HG03439 (cell line): ENCODE measurements at regions not wholly inside any gene's neighbourhood (a gene's known extent, or its start where the extent isn't known, plus 50 kb on each side); places are given as distances from the start of the nearest gene placed in this dataset.

ENCODE experiments used
- ATAC-seq: cut with Tn5 transposase; IDR thresholded peaks from one replicate; pipeline ENCODE4 v1.9.1; 2021; ENCODE audit warnings: mild to moderate bottlenecking, moderate library complexity; ENCODE audit not compliant: unreplicated experiment

GRCh38 chr4:38582445-38582844, 81.6 kb upstream of the KLF3 start:
- ATAC-seq, result no peak

GRCh38 chr4:38582889-38583470, 81.0 kb upstream of the KLF3 start:
- no peak for ATAC-seq

GRCh38 chr4:38585871-38586270, 78.1 kb upstream of the KLF3 start:
- ATAC-seq, result no peak

- ATAC-seq, result no peak
Measured at GRCh38 chr4:38587106-38587505, 76.9 kb upstream of the KLF3 start.

GRCh38 chr4:38590046-38590445, 74.0 kb upstream of the KLF3 start:
- no peak for ATAC-seq

- ATAC-seq, result no peak
Measured at GRCh38 chr4:38591617-38592337, 72.2 kb upstream of the KLF3 start.

GRCh38 chr4:38598489-38598888, 65.5 kb upstream of the KLF3 start:
- ATAC-seq, result no peak

- ATAC-seq, result no peak
Measured at GRCh38 chr4:38600575-38600974, 63.4 kb upstream of the KLF3 start.

- no peak for ATAC-seq
Measured at GRCh38 chr4:38601244-38601915, 62.6 kb upstream of the KLF3 start.

GRCh38 chr4:38601916-38602291, 62.1 kb upstream of the KLF3 start:
- ATAC-seq, result no peak

GRCh38 chr4:38603652-38604051, 60.3 kb upstream of the KLF3 start:
- ATAC-seq, result no peak

GRCh38 chr4:38605181-38605752, 58.7 kb upstream of the KLF3 start:
- no peak for ATAC-seq

- ATAC-seq, result no peak
Measured at GRCh38 chr4:38605753-38606586, 58.0 kb upstream of the KLF3 start.

- no peak for ATAC-seq
Measured at GRCh38 chr4:38606587-38606905, 57.5 kb upstream of the KLF3 start.

GRCh38 chr4:38609614-38610013, 54.4 kb upstream of the KLF3 start:
- ATAC-seq, result no peak

- no peak for ATAC-seq
Measured at GRCh38 chr4:38610521-38610920, 53.5 kb upstream of the KLF3 start.

- no peak for ATAC-seq
Measured at GRCh38 chr4:38610966-38611431, 53.0 kb upstream of the KLF3 start.

- no peak for ATAC-seq
Measured at GRCh38 chr4:38611676-38612075, 52.3 kb upstream of the KLF3 start.

GRCh38 chr4:38612646-38613414, 51.2 kb upstream of the KLF3 start:
- ATAC-seq, result no peak
